Kidney (tissue), 13 donors: ENCODE measurements at regions not wholly inside any gene's neighbourhood (a gene's known extent, or its start where the extent isn't known, plus 50 kb on each side); places are given as distances from the start of the nearest gene placed in this dataset.

Source experiments
- DNase-seq, 5 donors: peaks; one replicate each; pipeline ENCODE4 v3.0.0-alpha.2; 2013 to 2020
- FAIRE-seq: peaks from 2 replicates; lab custom pipeline; 2012; peaks lifted over from hg19 to GRCh38; lab: Jason Lieb, UNC
- H3K27ac ChIP-seq, 2 donors: one replicate each; pipeline ENCODE4 v1.7.0; 2013; ENCODE audit warnings: low read depth in 2 of 2, low read length in 2 of 2, inconsistent platforms in 1 of 2
- H3K27me3 ChIP-seq: one replicate; pipeline ENCODE4 v1.7.1; 2013; ENCODE audit warnings: low read length, inconsistent platforms; ENCODE audit not compliant: control insufficient read depth, insufficient read depth
- H3K36me3 ChIP-seq, 3 donors: one replicate each; pipeline versions ENCODE4 v1.7.0 to v1.7.1; 2013; ENCODE audit warnings: low read length in 3 of 3, control low read depth in 1 of 3, inconsistent platforms in 1 of 3; ENCODE audit not compliant: insufficient read depth in 3 of 3, control insufficient read depth in 2 of 3
- H3K4me1 ChIP-seq, 3 donors: one replicate each; pipeline versions ENCODE4 v1.7.0 to v1.7.1; 2013; ENCODE audit warnings: low read length in 3 of 3, inconsistent platforms in 1 of 3, low read depth in 1 of 3; ENCODE audit not compliant: control insufficient read depth in 2 of 3, insufficient read depth in 2 of 3
- H3K4me3 ChIP-seq, 3 donors: one replicate each; pipeline versions ENCODE4 v1.7.0 to v1.8.1; 2013; ENCODE audit warnings: low read length in 3 of 3, control low read depth in 1 of 3, inconsistent platforms in 1 of 3
- H3K9ac ChIP-seq, 3 donors: one replicate each; pipeline versions ENCODE4 v1.7.0 to v1.7.1; 2013; ENCODE audit warnings: low read length in 3 of 3, control low read depth in 1 of 3, inconsistent platforms in 1 of 3
- H3K9me3 ChIP-seq, 3 donors: one replicate each; pipeline versions ENCODE4 v1.7.0 to v1.7.1; 2013; ENCODE audit warnings: low read length in 3 of 3, control low read depth in 1 of 3, inconsistent platforms in 1 of 3; ENCODE audit not compliant: control insufficient read depth in 2 of 3, insufficient read depth in 1 of 3
- CTCF ChIP-seq: IDR thresholded peaks from 3 replicates; pipeline ENCODE4 v1.5.1; 2012; ENCODE audit warnings: mild to moderate bottlenecking, moderate library complexity, borderline replicate concordance; ENCODE audit not compliant: insufficient read depth; ENCODE audit errors: extremely low read depth
- intact Hi-C: fragments of 100-400 bp; cut with DNase I; formaldehyde crosslinking; loops from one replicate; pipeline ENCODE4 v1.11.1; 2022
- donor health status: control.
- donor health status: control.
- donor health status: control.
- donor health status: control.
- donor health status: control.
- donor health status: DM: yes; HTN: yes; CAD: no.
- donor health status: Normal renal cell carcinoma (clear cell type).

- Histone ChIP-seq H3K27ac (no peak overlapping the region), H3K27me3 (no peaks in the 10 kb centered on the region), H3K9me3 (no peaks in the 10 kb centered on the region), H3K4me3 (no peak overlapping the region), H3K4me1 (no peaks in the 10 kb centered on the region), H3K36me3 (no peaks in the 10 kb centered on the region), H3K9ac (no peak overlapping the region)
- DNase-seq (no peak), FAIRE-seq (no peak)
- intact Hi-C loops, result no loop called here
- no peak for TF ChIP-seq CTCF
Measured at GRCh38 chr15:75126864-75127580, 74.7 kb upstream of the C15orf39 start.

GRCh38 chr15:75129788-75130187 lies 71.9 kb upstream of the C15orf39 start:
- no peak for FAIRE-seq
- no peak overlapping the region for H3K27ac ChIP-seq
- H3K27me3 ChIP-seq, result no peaks in the 10 kb centered on the region
- TF ChIP-seq CTCF, result no peak
- no peak overlapping the region for H3K9ac ChIP-seq
- no peak overlapping the region for H3K4me3 ChIP-seq
- H3K36me3 ChIP-seq, result no peaks in the 10 kb centered on the region
- intact Hi-C loops, result no loop called here
- no peak for DNase-seq
- no peaks in the 10 kb centered on the region for H3K9me3 ChIP-seq
- H3K4me1 ChIP-seq, result no peaks in the 10 kb centered on the region

GRCh38 chr15:75131269-75131643 lies 70.4 kb upstream of the C15orf39 start:
- Histone ChIP-seq H3K9me3 (no peaks in the 10 kb centered on the region), H3K27ac (no peak overlapping the region), H3K36me3 (no peaks in the 10 kb centered on the region), H3K27me3 (no peaks in the 10 kb centered on the region), H3K4me3 (no peak overlapping the region), H3K9ac (no peak overlapping the region), H3K4me1 (no peaks in the 10 kb centered on the region)
- no peak for TF ChIP-seq CTCF
- DNase-seq (no peak), FAIRE-seq (no peak)
- intact Hi-C loops, result no loop called here

- H3K4me3 ChIP-seq, result no peak overlapping the region
- H3K9ac ChIP-seq, result no peak overlapping the region
- H3K27ac ChIP-seq, result no peak overlapping the region
- H3K27me3 ChIP-seq, result no peaks in the 10 kb centered on the region
- no peaks in the 10 kb centered on the region for H3K9me3 ChIP-seq
- intact Hi-C loops, result no loop called here
- FAIRE-seq (no peak), DNase-seq (no peak)
- H3K36me3 ChIP-seq, result no peaks in the 10 kb centered on the region
- H3K4me1 ChIP-seq, result no peaks in the 10 kb centered on the region
- TF ChIP-seq CTCF, result no peak
Measured at GRCh38 chr15:75134748-75135147, 66.9 kb upstream of the C15orf39 start.
